ENCODE measurements at regions not wholly inside any gene's neighbourhood (a gene's known extent, or its start where the extent isn't known, plus 50 kb on each side); places are given as distances from the start of the nearest gene placed in this dataset.
"Not testable (repeated sequence)": the region's sequence is repeated elsewhere in the genome, so short reads cannot be mapped to it uniquely, and the experiment has no call there.

DNA sequence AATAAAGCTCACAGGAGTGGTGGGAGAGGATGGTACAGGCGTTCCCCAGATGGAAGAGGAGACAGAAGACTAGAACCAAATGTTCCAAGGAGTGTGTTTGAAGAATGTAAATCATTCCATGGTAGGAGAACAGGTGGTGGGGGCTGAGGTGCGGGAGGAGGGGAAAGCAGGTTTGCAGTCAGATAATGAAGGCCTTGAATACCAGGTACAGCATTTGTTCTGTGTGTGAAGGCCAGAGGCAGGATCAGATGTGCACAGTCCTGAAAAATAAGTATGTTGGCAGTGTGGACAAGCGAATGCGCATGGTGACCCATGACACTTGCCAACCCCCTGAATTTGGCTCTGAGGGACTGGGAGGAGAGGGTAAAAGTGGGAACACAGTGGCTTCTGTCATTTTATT, 59.9 kb upstream of the ALDH1B1 start:
- no peaks in the 10 kb centered on the region for H3K27me3 ChIP-seq
- no peak overlapping the region for H3K27ac ChIP-seq
- no peak overlapping the region for H3K4me3 ChIP-seq
- H3K4me1 ChIP-seq, result no peaks in the 10 kb centered on the region
- DNase-seq, result no peak
- no peaks in the 10 kb centered on the region for H3K9me3 ChIP-seq
- TF ChIP-seq CTCF (IDR thresholded peaks at IDR 0.05) (no peak), POLR2A (IDR thresholded peaks at IDR 0.05) (no peak)
- H3K36me3 ChIP-seq, result no peaks in the 10 kb centered on the region

- Histone ChIP-seq H3K27me3 (no peaks in the 10 kb centered on the region), H3K4me1 (no peaks in the 10 kb centered on the region), H3K36me3 (no peaks in the 10 kb centered on the region), H3K27ac (no peak overlapping the region), H3K4me3 (no peak overlapping the region), H3K9me3 (no peaks in the 10 kb centered on the region)
- DNase-seq, result no peak
- TF ChIP-seq POLR2A (IDR thresholded peaks at IDR 0.05) (no peak), CTCF (IDR thresholded peaks at IDR 0.05) (no peak)
Measured at GRCh38 chr9:38331141-38331540, 61.4 kb upstream of the ALDH1B1 start.

- TF ChIP-seq POLR2A (IDR thresholded peaks at IDR 0.05), result no peak
- TF ChIP-seq CTCF (IDR thresholded peaks at IDR 0.05), result no peak
- Histone ChIP-seq H3K4me1 (no peaks in the 10 kb centered on the region), H3K9me3 (no peaks in the 10 kb centered on the region), H3K4me3 (no peak overlapping the region), H3K36me3 (no peaks in the 10 kb centered on the region), H3K27ac (no peak overlapping the region), H3K27me3 (no peaks in the 10 kb centered on the region)
- DNase-seq, result no peak
Measured at GRCh38 chr9:38329968-38330367, 62.5 kb upstream of the ALDH1B1 start.

DNA sequence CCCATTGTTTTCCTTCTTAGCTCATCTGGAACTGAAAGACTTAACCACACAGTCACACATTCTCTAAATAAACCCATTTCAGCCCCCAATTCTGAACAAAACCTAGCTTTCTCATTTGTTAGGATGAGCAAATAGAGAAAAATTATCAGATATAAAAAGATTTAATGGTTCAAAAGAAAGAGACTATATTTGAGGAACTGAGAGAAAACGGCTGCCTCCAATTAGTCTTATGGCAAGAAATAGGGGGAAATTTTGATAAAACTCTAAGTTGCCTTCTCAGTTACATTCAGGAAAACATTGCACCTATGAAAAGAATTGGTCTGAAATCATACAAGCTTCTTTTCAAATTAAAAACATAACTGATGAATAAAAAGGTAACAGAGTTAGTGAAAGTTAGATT, 63.7 kb upstream of the ALDH1B1 start:
- no peaks in the 10 kb centered on the region for H3K36me3 ChIP-seq
- H3K27me3 ChIP-seq, result no peaks in the 10 kb centered on the region
- no peaks in the 10 kb centered on the region for H3K4me1 ChIP-seq
- no peak overlapping the region for H3K27ac ChIP-seq
- no peak overlapping the region for H3K4me3 ChIP-seq
- no peak for DNase-seq
- TF ChIP-seq POLR2A (IDR thresholded peaks at IDR 0.05), result no peak
- TF ChIP-seq CTCF (IDR thresholded peaks at IDR 0.05), result no peak
- no peaks in the 10 kb centered on the region for H3K9me3 ChIP-seq

DNA sequence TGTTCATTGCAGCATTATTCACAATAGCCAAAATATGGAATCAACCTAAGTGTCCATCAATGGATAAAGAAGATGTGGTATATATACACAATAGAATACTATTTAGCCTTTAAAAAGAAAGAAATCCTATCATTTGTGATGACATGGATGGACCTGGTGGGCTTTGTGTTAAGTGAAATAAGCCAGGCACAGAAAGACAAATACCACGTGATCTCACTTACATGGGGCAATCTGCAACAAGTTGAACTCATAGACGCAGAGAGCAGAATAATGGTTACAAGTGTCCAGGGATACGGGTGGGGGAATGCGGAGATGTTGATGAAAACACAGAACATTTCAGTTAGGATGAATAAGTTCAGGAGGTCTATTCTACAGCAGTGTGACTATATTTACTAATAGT, 66.4 kb upstream of the ALDH1B1 start:
- TF ChIP-seq POLR2A (IDR thresholded peaks at IDR 0.05), result no peak
- TF ChIP-seq CTCF (IDR thresholded peaks at IDR 0.05), result no peak
- no peaks in the 10 kb centered on the region for H3K27me3 ChIP-seq
- no peaks in the 10 kb centered on the region for H3K4me1 ChIP-seq
- H3K4me3 ChIP-seq, result no peak overlapping the region
- no peak overlapping the region for H3K27ac ChIP-seq
- no peaks in the 10 kb centered on the region for H3K36me3 ChIP-seq
- H3K9me3 ChIP-seq, result no peaks in the 10 kb centered on the region
- DNase-seq, result no peak

- H3K4me3 ChIP-seq, H3K27ac ChIP-seq, H3K36me3 ChIP-seq, DNase-seq, H3K4me1 ChIP-seq, H3K9me3 ChIP-seq, H3K27me3 ChIP-seq: not testable (repeated sequence)
Measured at GRCh38 chr9:38324213-38324612, 68.3 kb upstream of the ALDH1B1 start.
